ENCODE measurements at regions not wholly inside any gene's neighbourhood (a gene's known extent, or its start where the extent isn't known, plus 50 kb on each side); places are given as distances from the start of the nearest gene placed in this dataset.

GRCh38 chr12:66028390-66028789 lies 102.2 kb downstream of the LLPH start:
- H3K4me1 ChIP-seq, result no peaks in the 10 kb centered on the region
- peaks cover 0 to 5% (median 0%) of the 10 kb centered on the region in 7 donors for H3K27me3 ChIP-seq (replicated peaks in 1 of 7)
- no peak for TF ChIP-seq POLR2AphosphoS5 (IDR thresholded peaks at IDR 0.05)
- no peak for TF ChIP-seq CTCF (IDR thresholded peaks at IDR 0.05 in 8 of 11, conservative IDR thresholded peaks at IDR 0.05 in 3 of 11)
- TF ChIP-seq POLR2A (IDR thresholded peaks at IDR 0.05), result no peak
- 81 to 92% (median 91%) methylated on average over 2 of the region's 2 CpGs for WGBS, 5 donors
- H3K9me3 ChIP-seq, result no peaks in the 10 kb centered on the region
- no peaks in the 10 kb centered on the region for H3K36me3 ChIP-seq
- intact Hi-C loops (cut with DNase I; ENCODE audit: low total_unique reads), result no loop called here
- no peak overlapping the region for H3K4me3 ChIP-seq
- DNase-seq, result no peak
- H3K27ac ChIP-seq, result no peak overlapping the region

GRCh38 chr12:66025477-66025876 lies 105.1 kb downstream of the LLPH start:
- Histone ChIP-seq H3K36me3 (no peaks in the 10 kb centered on the region), H3K27me3 (replicated peaks in 1 of 7) (peaks cover 0 to 5% (median 0%) of the 10 kb centered on the region in 7 donors), H3K4me1 (no peaks in the 10 kb centered on the region), H3K4me3 (no peak overlapping the region), H3K9me3 (no peaks in the 10 kb centered on the region), H3K27ac (no peak overlapping the region)
- whole genome bisulfite sequencing, 5 donors, result 79 to 89% (median 85%) methylated on average over 2 of the region's 2 CpGs
- no peak for DNase-seq
- TF ChIP-seq POLR2AphosphoS5 (IDR thresholded peaks at IDR 0.05) (no peak), POLR2A (IDR thresholded peaks at IDR 0.05) (no peak), CTCF (IDR thresholded peaks at IDR 0.05 in 8 of 11, conservative IDR thresholded peaks at IDR 0.05 in 3 of 11) (no peak)
- intact Hi-C loops (cut with DNase I; ENCODE audit: low total_unique reads), result no loop called here

DNA sequence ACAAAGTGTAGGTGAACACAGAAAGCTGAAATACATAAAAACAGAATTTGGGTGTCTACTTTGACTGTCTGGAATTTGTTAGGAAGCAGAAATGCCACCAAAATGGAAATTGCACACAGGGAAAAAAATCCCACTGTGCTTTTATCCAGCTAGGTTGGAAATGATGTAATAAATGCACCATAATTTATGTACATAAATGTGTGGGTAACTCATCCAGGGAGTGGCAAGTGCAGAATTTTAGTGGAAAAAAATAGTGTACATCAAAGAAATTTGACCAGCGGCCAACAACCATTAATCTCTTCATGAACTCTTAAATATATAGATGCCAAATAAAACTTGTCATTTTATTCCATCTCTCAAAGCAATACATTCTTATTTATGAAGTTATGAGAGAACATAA lies 105.6 kb downstream of the LLPH start:
- Histone ChIP-seq H3K36me3 (no peaks in the 10 kb centered on the region), H3K27me3 (replicated peaks in 1 of 7) (peaks cover 0 to 5% (median 0%) of the 10 kb centered on the region in 7 donors), H3K9me3 (no peaks in the 10 kb centered on the region), H3K27ac (no peak overlapping the region), H3K4me1 (no peaks in the 10 kb centered on the region), H3K4me3 (no peak overlapping the region)
- no peak for TF ChIP-seq POLR2AphosphoS5 (IDR thresholded peaks at IDR 0.05)
- DNase-seq, result no peak
- intact Hi-C loops (cut with DNase I; ENCODE audit: low total_unique reads), result no loop called here
- 85 to 100% (median 90%) methylated on average over 1 of the region's 1 CpG for WGBS, 5 donors

- H3K9me3 ChIP-seq, result no peaks in the 10 kb centered on the region
- no peaks in the 10 kb centered on the region for H3K4me1 ChIP-seq
- DNase-seq, result no peak
- H3K4me3 ChIP-seq, result no peak overlapping the region
- H3K27ac ChIP-seq, result no peak overlapping the region
- 90 to 94% (median 92%) methylated on average over 12 of the region's 12 CpGs for WGBS, 5 donors
- peaks cover 0 to 5% (median 0%) of the 10 kb centered on the region in 7 donors for H3K27me3 ChIP-seq (replicated peaks in 1 of 7)
- no peaks in the 10 kb centered on the region for H3K36me3 ChIP-seq
- no peak for TF ChIP-seq POLR2AphosphoS5 (IDR thresholded peaks at IDR 0.05)
- no peak for TF ChIP-seq CTCF (IDR thresholded peaks at IDR 0.05 in 8 of 11, conservative IDR thresholded peaks at IDR 0.05 in 3 of 11)
- TF ChIP-seq POLR2A (IDR thresholded peaks at IDR 0.05), result no peak
- intact Hi-C loops (cut with DNase I; ENCODE audit: low total_unique reads), result no loop called here
Measured at GRCh38 chr12:66020481-66020880, 110.1 kb downstream of the LLPH start.

DNA sequence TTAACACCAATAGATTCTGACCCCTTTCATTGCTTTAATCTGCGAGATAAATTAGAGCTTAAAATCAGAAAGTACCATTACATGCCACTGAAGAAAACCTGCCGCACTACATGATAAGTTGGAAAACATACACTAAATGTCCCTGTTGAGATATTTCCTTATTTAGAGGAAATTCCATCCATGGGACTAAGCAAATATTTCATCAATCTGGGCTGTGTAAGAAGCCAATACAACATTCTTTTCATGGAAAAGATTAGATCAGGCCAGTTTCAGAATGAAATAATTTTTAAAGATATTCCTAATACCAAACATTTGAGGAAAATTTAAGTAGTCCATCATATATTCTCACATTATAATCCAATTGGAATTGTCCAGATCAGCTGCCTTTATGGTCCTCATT lies 112.8 kb downstream of the LLPH start:
- no peak for DNase-seq
- Histone ChIP-seq H3K27ac (no peak overlapping the region), H3K36me3 (no peaks in the 10 kb centered on the region), H3K27me3 (replicated peaks in 1 of 7) (no peaks in the 10 kb centered on the region), H3K9me3 (no peaks in the 10 kb centered on the region), H3K4me1 (no peaks in the 10 kb centered on the region), H3K4me3 (no peak overlapping the region)
- intact Hi-C loops (cut with DNase I; ENCODE audit: low total_unique reads), result no loop called here
- 89 to 95% (median 93%) methylated on average over 2 of the region's 2 CpGs for WGBS, 5 donors
- TF ChIP-seq POLR2AphosphoS5 (IDR thresholded peaks at IDR 0.05) (no peak), POLR2A (IDR thresholded peaks at IDR 0.05) (no peak), CTCF (IDR thresholded peaks at IDR 0.05 in 8 of 11, conservative IDR thresholded peaks at IDR 0.05 in 3 of 11) (no peak)
